CD4-positive, CD25-positive, alpha-beta regulatory T cell (primary cell): ENCODE measurements at regions not wholly inside any gene's neighbourhood (a gene's known extent, or its start where the extent isn't known, plus 50 kb on each side); places are given as distances from the start of the nearest gene placed in this dataset.

Source experiments
- ATAC-seq, 2 donors: fragments of 150-1000 bp; cut with Tn5 transposase; one replicate each; pipeline ENCODE4 v1.10.0; 2021; ENCODE audit warnings: low read depth in 2 of 2, moderate number of reproducible peaks in 2 of 2, moderate library complexity in 1 of 2
- DNase-seq, 3 donors: peaks; one replicate each; pipeline versions ENCODE4 v3.0.0 to v3.0.0-alpha.2; 2012 to 2022; ENCODE audit warnings: mixed read lengths in 1 of 3
- H3K27ac ChIP-seq: one replicate; pipeline ENCODE4 v1.7.0; 2013; ENCODE audit warnings: mild to moderate bottlenecking, low read length; ENCODE audit not compliant: insufficient read depth, poor library complexity, severe bottlenecking
- H3K27me3 ChIP-seq: one replicate; pipeline ENCODE4 v1.7.0; 2013; ENCODE audit warnings: low read length; ENCODE audit not compliant: control insufficient read depth, insufficient read depth
- H3K36me3 ChIP-seq: one replicate; pipeline ENCODE4 v1.7.0; 2013; ENCODE audit warnings: mild to moderate bottlenecking, low read length, moderate library complexity; ENCODE audit not compliant: control insufficient read depth, insufficient read depth
- H3K4me1 ChIP-seq: 2 replicates; pipeline ENCODE4 v1.7.0; 2013; ENCODE audit warnings: mild to moderate bottlenecking, low read length; ENCODE audit not compliant: insufficient read depth, control insufficient read depth, poor library complexity, severe bottlenecking
- H3K4me3 ChIP-seq: one replicate; pipeline ENCODE4 v1.7.0; 2013; ENCODE audit warnings: low read depth, mild to moderate bottlenecking, low read length, moderate library complexity
- H3K9me3 ChIP-seq, 2 experiments: 1 replicate in 1 of 2; 2 replicates in 1 of 2; pipeline ENCODE4 v1.7.0; 2013; ENCODE audit warnings: low read length in 2 of 2, mild to moderate bottlenecking in 1 of 2, moderate library complexity in 1 of 2; ENCODE audit not compliant: control insufficient read depth in 2 of 2
- H3K27ac Mint-ChIP-seq, 3 donors: one replicate each; pipeline ENCODE4 v1.8.0; 2020 to 2022; ENCODE audit warnings: mild to moderate bottlenecking in 3 of 3, mixed read lengths in 3 of 3, moderate library complexity in 2 of 3
- H3K27me3 Mint-ChIP-seq: one replicate; pipeline ENCODE4 v1.8.0; 2022; ENCODE audit warnings: mild to moderate bottlenecking, mixed read lengths
- H3K36me3 Mint-ChIP-seq: one replicate; pipeline ENCODE4 v1.8.0; 2020; ENCODE audit warnings: mixed read lengths
- H3K4me1 Mint-ChIP-seq, 4 donors: one replicate each; pipeline ENCODE4 v1.8.0; 2020 to 2022; ENCODE audit warnings: mixed read lengths in 4 of 4, mild to moderate bottlenecking in 1 of 4
- H3K4me3 Mint-ChIP-seq, 4 donors: one replicate each; pipeline ENCODE4 v1.8.0; 2020 to 2022; ENCODE audit warnings: mild to moderate bottlenecking in 4 of 4, mixed read lengths in 4 of 4, moderate library complexity in 3 of 4
- H3K9me3 Mint-ChIP-seq, 7 donors: one replicate each; pipeline ENCODE4 v1.8.0; 2020 to 2022; ENCODE audit warnings: mixed read lengths in 7 of 7, mild to moderate bottlenecking in 3 of 7, moderate library complexity in 2 of 7

- no peak overlapping the region for H3K27ac Mint-ChIP-seq
- Histone ChIP-seq H3K4me3 (no peak overlapping the region), H3K9me3 (no peaks in the 10 kb centered on the region), H3K27me3 (no peaks in the 10 kb centered on the region), H3K36me3 (no peaks in the 10 kb centered on the region), H3K4me1 (no peaks in the 10 kb centered on the region), H3K27ac (no peak overlapping the region)
- no peaks in the 10 kb centered on the region for H3K4me1 Mint-ChIP-seq
- DNase-seq (no peak), ATAC-seq (no peak)
- H3K9me3 Mint-ChIP-seq: peaks cover 0 to 2% (median 0%) of the 10 kb centered on the region in 7 donors
- no peaks in the 10 kb centered on the region for H3K36me3 Mint-ChIP-seq
- peaks cover 10% of the 10 kb centered on the region for H3K27me3 Mint-ChIP-seq
- H3K4me3 Mint-ChIP-seq: no peak overlapping the region
Observed at GRCh38 chr20:21033817-21034216, 72.3 kb downstream of the LINC00237 start.

DNA sequence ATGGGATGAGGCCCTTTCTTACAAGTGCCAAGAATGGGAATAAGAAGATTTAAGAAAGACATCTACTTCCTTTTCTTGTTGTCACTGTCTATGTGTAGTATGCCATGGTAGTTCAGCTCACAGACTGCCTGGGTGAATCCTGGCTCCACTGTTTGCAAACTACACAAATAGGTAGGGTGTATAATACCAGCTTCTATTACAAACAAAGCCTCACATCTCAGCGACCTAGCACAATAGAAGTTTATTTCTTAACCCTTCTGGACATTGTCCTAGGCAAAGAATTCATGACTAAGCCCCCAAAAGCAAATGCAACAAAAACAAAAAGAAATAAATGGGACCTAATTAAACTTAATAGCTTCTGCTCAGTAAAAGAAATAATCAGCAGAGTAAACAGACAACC lies 74.5 kb downstream of the LINC00237 start:
- Mint-ChIP-seq H3K4me1 (no peaks in the 10 kb centered on the region), H3K36me3 (no peaks in the 10 kb centered on the region), H3K9me3 (peaks cover 0 to 3% (median 0%) of the 10 kb centered on the region in 7 donors), H3K27ac (no peak overlapping the region), H3K27me3 (peaks cover 10% of the 10 kb centered on the region), H3K4me3 (no peak overlapping the region)
- no peaks in the 10 kb centered on the region for H3K27me3 ChIP-seq
- no peaks in the 10 kb centered on the region for H3K9me3 ChIP-seq
- H3K27ac ChIP-seq: no peak overlapping the region
- no peak overlapping the region for H3K4me3 ChIP-seq
- H3K4me1 ChIP-seq: no peaks in the 10 kb centered on the region
- ATAC-seq: no peak
- DNase-seq: no peak
- no peaks in the 10 kb centered on the region for H3K36me3 ChIP-seq

GRCh38 chr20:21029341-21029740 lies 76.8 kb downstream of the LINC00237 start:
- Histone ChIP-seq H3K9me3 (no peaks in the 10 kb centered on the region), H3K4me3 (no peak overlapping the region), H3K27ac (no peak overlapping the region), H3K27me3 (no peaks in the 10 kb centered on the region), H3K4me1 (no peaks in the 10 kb centered on the region), H3K36me3 (no peaks in the 10 kb centered on the region)
- Mint-ChIP-seq H3K4me3 (no peak overlapping the region), H3K9me3 (peaks cover 0 to 3% (median 0%) of the 10 kb centered on the region in 7 donors), H3K4me1 (no peaks in the 10 kb centered on the region), H3K27me3 (peaks cover 10% of the 10 kb centered on the region), H3K27ac (no peak overlapping the region), H3K36me3 (no peaks in the 10 kb centered on the region)
- DNase-seq (no peak), ATAC-seq (no peak)

DNA sequence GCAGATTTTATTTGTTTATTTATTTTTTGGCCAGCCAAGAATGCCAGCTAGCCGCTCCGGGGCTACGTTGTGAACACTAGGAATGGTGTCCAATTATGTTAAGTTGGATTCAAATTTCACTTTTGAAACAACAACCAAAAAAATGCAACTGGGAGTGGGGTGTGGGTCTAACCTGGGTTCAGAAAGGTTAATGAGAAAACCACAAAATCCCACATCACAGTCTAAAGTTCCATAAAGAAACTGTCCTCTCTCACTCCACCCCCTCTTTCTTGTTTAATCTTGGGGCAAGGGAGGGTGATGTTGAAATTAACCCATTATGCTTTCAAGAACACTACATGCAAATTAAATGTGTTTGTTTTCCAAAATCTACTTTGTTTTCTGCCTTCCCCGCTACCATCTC lies 77.2 kb downstream of the LINC00237 start:
- Mint-ChIP-seq H3K27ac (no peak overlapping the region), H3K36me3 (no peaks in the 10 kb centered on the region), H3K4me3 (no peak overlapping the region), H3K4me1 (no peaks in the 10 kb centered on the region), H3K27me3 (peaks cover 10% of the 10 kb centered on the region), H3K9me3 (peaks cover 0 to 3% (median 0%) of the 10 kb centered on the region in 7 donors)
- Histone ChIP-seq H3K4me1 (no peaks in the 10 kb centered on the region), H3K27me3 (no peaks in the 10 kb centered on the region), H3K4me3 (no peak overlapping the region), H3K9me3 (no peaks in the 10 kb centered on the region), H3K27ac (no peak overlapping the region), H3K36me3 (no peaks in the 10 kb centered on the region)
- no peak for DNase-seq
- ATAC-seq: no peak

DNA sequence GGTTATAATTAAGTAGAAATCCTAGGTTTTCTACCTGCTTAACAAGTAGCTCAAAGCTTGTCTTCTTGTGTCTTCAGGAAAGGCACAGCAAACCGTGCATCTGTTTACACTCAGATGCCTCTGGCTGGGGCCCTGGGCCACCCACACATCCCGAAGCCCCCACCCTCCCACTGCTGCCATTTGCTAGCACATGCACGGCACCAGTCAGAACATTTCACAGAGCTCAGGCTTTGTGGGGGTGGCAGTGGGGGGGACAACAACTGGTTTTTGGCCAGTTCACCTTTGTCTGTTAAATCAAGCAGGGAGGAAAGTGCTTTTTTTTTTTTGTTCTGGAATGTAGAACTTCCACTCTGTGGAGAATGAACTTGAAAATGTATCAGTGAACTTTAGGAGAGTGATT lies 77.7 kb downstream of the LINC00237 start:
- no peak for DNase-seq
- Mint-ChIP-seq H3K27me3 (peaks cover 10% of the 10 kb centered on the region), H3K4me3 (no peak overlapping the region), H3K9me3 (peaks cover 0 to 3% (median 0%) of the 10 kb centered on the region in 7 donors), H3K36me3 (no peaks in the 10 kb centered on the region), H3K4me1 (no peaks in the 10 kb centered on the region), H3K27ac (peak overlapping the region in 1 of 3 donors; percentile 69)
- H3K4me1 ChIP-seq: no peaks in the 10 kb centered on the region
- no peaks in the 10 kb centered on the region for H3K36me3 ChIP-seq
- no peak for ATAC-seq
- H3K27me3 ChIP-seq: no peaks in the 10 kb centered on the region
- no peak overlapping the region for H3K27ac ChIP-seq
- no peaks in the 10 kb centered on the region for H3K9me3 ChIP-seq
- no peak overlapping the region for H3K4me3 ChIP-seq

DNA sequence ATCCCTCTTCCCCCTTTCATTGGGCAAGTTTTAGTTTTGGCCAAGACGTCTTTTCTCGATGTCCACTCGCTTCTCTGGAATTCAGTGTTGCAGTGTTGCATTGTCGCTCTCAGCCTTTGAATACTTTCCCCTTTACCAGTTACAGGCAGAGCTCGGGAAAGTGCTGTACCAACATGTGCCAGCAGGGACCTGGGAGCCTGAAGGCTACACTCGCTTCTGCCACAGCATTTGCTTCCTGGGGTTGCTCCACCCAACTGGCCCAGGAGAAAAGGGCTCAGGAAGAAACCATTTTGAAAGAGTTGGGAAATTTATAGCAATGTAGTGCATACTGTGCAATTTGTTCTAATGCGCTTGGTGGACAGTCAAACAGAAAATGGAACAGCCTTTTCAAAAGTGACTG lies 78.6 kb downstream of the LINC00237 start:
- Histone ChIP-seq H3K27me3 (no peaks in the 10 kb centered on the region), H3K27ac (no peak overlapping the region), H3K9me3 (no peaks in the 10 kb centered on the region), H3K4me3 (no peak overlapping the region), H3K4me1 (no peaks in the 10 kb centered on the region), H3K36me3 (no peaks in the 10 kb centered on the region)
- peaks cover 10% of the 10 kb centered on the region for H3K27me3 Mint-ChIP-seq
- no peak for DNase-seq
- no peak overlapping the region for H3K27ac Mint-ChIP-seq
- H3K9me3 Mint-ChIP-seq: peaks cover 0 to 3% (median 0%) of the 10 kb centered on the region in 7 donors
- H3K36me3 Mint-ChIP-seq: no peaks in the 10 kb centered on the region
- no peak for ATAC-seq
- H3K4me3 Mint-ChIP-seq: no peak overlapping the region
- no peaks in the 10 kb centered on the region for H3K4me1 Mint-ChIP-seq

DNA sequence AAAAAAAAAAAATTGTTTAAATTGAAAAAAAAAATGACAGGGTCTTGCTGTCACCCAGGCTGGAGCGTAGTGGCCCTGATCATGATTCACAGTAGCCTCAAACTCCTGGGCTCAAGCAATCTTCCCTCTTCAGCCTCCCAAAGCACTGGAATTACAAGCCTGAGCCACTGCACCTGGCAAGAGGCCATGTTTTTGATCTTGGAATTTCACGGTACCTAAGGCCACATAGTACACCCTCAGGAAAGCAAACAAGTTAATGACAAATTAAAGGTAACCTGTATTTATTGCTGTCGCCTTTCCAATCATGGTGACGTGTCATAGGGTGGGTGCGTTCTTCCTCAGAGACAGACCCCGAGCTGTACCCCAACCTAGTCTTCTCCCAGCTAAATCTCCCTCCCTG lies 79.2 kb downstream of the LINC00237 start:
- H3K36me3 ChIP-seq: no peaks in the 10 kb centered on the region
- Mint-ChIP-seq H3K9me3 (peaks cover 0 to 3% (median 0%) of the 10 kb centered on the region in 7 donors), H3K36me3 (no peaks in the 10 kb centered on the region), H3K27ac (no peak overlapping the region), H3K4me3 (no peak overlapping the region), H3K27me3 (peaks cover 10% of the 10 kb centered on the region), H3K4me1 (no peaks in the 10 kb centered on the region)
- no peaks in the 10 kb centered on the region for H3K27me3 ChIP-seq
- no peaks in the 10 kb centered on the region for H3K4me1 ChIP-seq
- H3K4me3 ChIP-seq: no peak overlapping the region
- DNase-seq (no peak), ATAC-seq (no peak)
- H3K9me3 ChIP-seq: no peaks in the 10 kb centered on the region
- no peak overlapping the region for H3K27ac ChIP-seq

GRCh38 chr20:21024420-21024819 lies 81.7 kb downstream of the LINC00237 start:
- Mint-ChIP-seq H3K27ac (no peak overlapping the region), H3K27me3 (peaks cover 17% of the 10 kb centered on the region), H3K36me3 (no peaks in the 10 kb centered on the region), H3K9me3 (peaks cover 0 to 3% (median 0%) of the 10 kb centered on the region in 7 donors), H3K4me1 (no peaks in the 10 kb centered on the region), H3K4me3 (no peak overlapping the region)
- H3K36me3 ChIP-seq: no peaks in the 10 kb centered on the region
- no peaks in the 10 kb centered on the region for H3K4me1 ChIP-seq
- H3K4me3 ChIP-seq: no peak overlapping the region
- H3K27ac ChIP-seq: no peak overlapping the region
- DNase-seq: no peak
- no peaks in the 10 kb centered on the region for H3K9me3 ChIP-seq
- ATAC-seq: no peak
- peaks cover 10% of the 10 kb centered on the region for H3K27me3 ChIP-seq
